ENCODE measurements at regions not wholly inside any gene's neighbourhood (a gene's known extent, or its start where the extent isn't known, plus 50 kb on each side); places are given as distances from the start of the nearest gene placed in this dataset.

DNA sequence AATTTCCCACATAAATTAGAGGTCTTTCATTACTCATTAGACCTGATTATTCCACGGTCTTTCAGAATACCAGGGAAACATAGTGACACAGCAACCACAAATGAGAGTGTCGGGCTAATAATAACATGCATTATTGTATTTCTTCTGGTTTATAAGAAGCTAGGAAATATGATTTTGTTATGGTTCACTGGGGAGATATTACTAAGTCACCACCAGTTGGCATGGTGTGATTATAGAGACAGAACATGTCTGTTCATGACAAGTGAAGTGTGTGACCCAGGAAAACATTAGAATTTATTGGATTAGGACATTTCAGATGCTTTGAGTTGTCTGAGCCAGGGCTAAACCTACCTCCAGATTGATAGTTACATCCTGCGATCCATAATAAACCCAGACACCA, 494.4 kb downstream of the FBXO15 start:
- no peak for TF ChIP-seq EP300 (IDR thresholded peaks at IDR 0.05)
- Histone ChIP-seq H3K36me3 (no peaks in the 10 kb centered on the region), H3K9me3 (no peaks in the 10 kb centered on the region), H3K4me3 (no peak overlapping the region), H3K4me1 (no peaks in the 10 kb centered on the region), H3K27ac (no peak overlapping the region), H3K27me3 (no peaks in the 10 kb centered on the region)
- no peak for ATAC-seq
- WGBS, 2 donors (ENCODE audit: low coverage in 1 of 2): 68 to 77% methylated on average over 3 of the region's 3 CpGs

GRCh38 chr18:73647391-73647790, 500.2 kb downstream of the FBXO15 start:
- 74 to 86% methylated on average over 5 of the region's 5 CpGs for WGBS, 2 donors (ENCODE audit: low coverage in 1 of 2)
- ATAC-seq: no peak
- TF ChIP-seq EP300 (IDR thresholded peaks at IDR 0.05) (no peak), POLR2AphosphoS5 (IDR thresholded peaks at IDR 0.05) (no peak), CTCF (IDR thresholded peaks at IDR 0.05) (no peak), POLR2A (IDR thresholded peaks at IDR 0.05) (no peak)

GRCh38 chr18:73646772-73647171, 500.9 kb downstream of the FBXO15 start:
- H3K27me3 ChIP-seq: no peaks in the 10 kb centered on the region
- H3K9me3 ChIP-seq: no peaks in the 10 kb centered on the region
- H3K4me3 ChIP-seq: no peak overlapping the region
- no peaks in the 10 kb centered on the region for H3K36me3 ChIP-seq
- H3K27ac ChIP-seq: no peak overlapping the region
- TF ChIP-seq EP300 (IDR thresholded peaks at IDR 0.05): no peak
- no peak for TF ChIP-seq CTCF (IDR thresholded peaks at IDR 0.05)
- TF ChIP-seq POLR2AphosphoS5 (IDR thresholded peaks at IDR 0.05): no peak
- no peak for TF ChIP-seq POLR2A (IDR thresholded peaks at IDR 0.05)
- 21 to 57% methylated on average over 2 to 3 of the region's 3 CpGs for WGBS, 2 donors (ENCODE audit: low coverage in 1 of 2)
- no peaks in the 10 kb centered on the region for H3K4me1 ChIP-seq
- no peak for ATAC-seq

More at GRCh38 chr18:73647391-73647790, 500.2 kb downstream of the FBXO15 start:
- H3K36me3 ChIP-seq: no peaks in the 10 kb centered on the region
- H3K27me3 ChIP-seq: no peaks in the 10 kb centered on the region
- no peaks in the 10 kb centered on the region for H3K9me3 ChIP-seq
- H3K4me1 ChIP-seq: no peaks in the 10 kb centered on the region
- H3K27ac ChIP-seq: no peak overlapping the region
- no peak overlapping the region for H3K4me3 ChIP-seq

GRCh38 chr18:73646196-73646595, 501.4 kb downstream of the FBXO15 start:
- H3K36me3 ChIP-seq: no peaks in the 10 kb centered on the region
- no peak overlapping the region for H3K4me3 ChIP-seq
- H3K4me1 ChIP-seq: no peaks in the 10 kb centered on the region
- TF ChIP-seq EP300 (IDR thresholded peaks at IDR 0.05) (no peak), POLR2AphosphoS5 (IDR thresholded peaks at IDR 0.05) (no peak), CTCF (IDR thresholded peaks at IDR 0.05) (no peak), POLR2A (IDR thresholded peaks at IDR 0.05) (no peak)
- WGBS, 2 donors (ENCODE audit: low coverage in 1 of 2): 37 to 46% methylated on average over 4 of the region's 4 CpGs
- H3K27me3 ChIP-seq: no peaks in the 10 kb centered on the region
- no peak for ATAC-seq
- H3K9me3 ChIP-seq: no peaks in the 10 kb centered on the region
- no peak overlapping the region for H3K27ac ChIP-seq

GRCh38 chr18:73645160-73645715, 502.4 kb downstream of the FBXO15 start:
- no peak for TF ChIP-seq EP300 (IDR thresholded peaks at IDR 0.05)
- no peak for TF ChIP-seq POLR2A (IDR thresholded peaks at IDR 0.05)
- TF ChIP-seq CTCF (IDR thresholded peaks at IDR 0.05): no peak
- no peak for TF ChIP-seq POLR2AphosphoS5 (IDR thresholded peaks at IDR 0.05)
- H3K27ac ChIP-seq: no peak overlapping the region
- H3K4me3 ChIP-seq: no peak overlapping the region
- no peaks in the 10 kb centered on the region for H3K27me3 ChIP-seq
- H3K9me3 ChIP-seq: no peaks in the 10 kb centered on the region
- no peaks in the 10 kb centered on the region for H3K36me3 ChIP-seq
- WGBS, 2 donors (ENCODE audit: low coverage in 1 of 2): 79 to 88% methylated on average over 2 of the region's 2 CpGs
- ATAC-seq: no peak
- no peaks in the 10 kb centered on the region for H3K4me1 ChIP-seq

All from gastroesophageal sphincter (tissue), 4 donors.